CD14-positive monocyte (primary cell): ENCODE measurements at regions not wholly inside any gene's neighbourhood (a gene's known extent, or its start where the extent isn't known, plus 50 kb on each side); places are given as distances from the start of the nearest gene placed in this dataset.

Source experiments
- DNase-seq, 3 donors: peaks; one replicate each; pipeline ENCODE4 v3.0.0-alpha.2; 2011 to 2022
- H2AFZ ChIP-seq: 2 replicates; pipeline ENCODE4 v1.6.0; 2012; ENCODE audit warnings: mild to moderate bottlenecking, low read depth, low read length, inconsistent platforms; ENCODE audit not compliant: insufficient read depth, poor library complexity, severe bottlenecking
- H3K27ac ChIP-seq, 2 donors: 1 replicate in 1 of 2; 2 replicates in 1 of 2; pipeline ENCODE4 v1.5.1; 2012 to 2013; ENCODE audit warnings: low read length in 2 of 2, control low read depth in 1 of 2, inconsistent platforms in 1 of 2, low read depth in 1 of 2, mild to moderate bottlenecking in 1 of 2
- H3K27me3 ChIP-seq, 2 donors: one replicate each; pipeline versions ENCODE4 v1.6.0 to v1.6.1; 2011 to 2013; ENCODE audit warnings: low read length in 2 of 2; ENCODE audit not compliant: control insufficient read depth in 2 of 2, insufficient read depth in 2 of 2
- H3K36me3 ChIP-seq, 2 donors: replicated peaks in 1 of 2; 1 replicate in 1 of 2; 2 replicates in 1 of 2; pipeline versions ENCODE4 v1.5.1 to v1.6.1; 2012 to 2013; ENCODE audit warnings: low read length in 2 of 2, control low read depth in 1 of 2, inconsistent platforms in 1 of 2, mild to moderate bottlenecking in 1 of 2; ENCODE audit not compliant: insufficient read depth in 2 of 2, control insufficient read depth in 1 of 2
- H3K4me1 ChIP-seq, 2 donors: 1 replicate in 1 of 2; 2 replicates in 1 of 2; pipeline versions ENCODE4 v1.5.1 to v1.6.1; 2012 to 2013; ENCODE audit warnings: low read length in 2 of 2, control low read depth in 1 of 2, inconsistent platforms in 1 of 2, mild to moderate bottlenecking in 1 of 2, moderate library complexity in 1 of 2; ENCODE audit not compliant: insufficient read depth in 2 of 2, control insufficient read depth in 1 of 2
- H3K4me2 ChIP-seq: replicated peaks from 2 replicates; pipeline ENCODE3; 2012; ENCODE audit warnings: low read length, moderate library complexity, mild to moderate bottlenecking; ENCODE audit not compliant: poor library complexity, severe bottlenecking; ENCODE audit errors: extremely low read depth
- H3K4me3 ChIP-seq, 3 experiments: fragments of 200-600 bp in 1 of 3; sonication (generic) in 1 of 3; replicated peaks in 1 of 3; 1 replicate in 2 of 3; 2 replicates in 1 of 3; pipeline ENCODE4 v1.5.1; 2011 to 2013; ENCODE audit warnings: low read length in 3 of 3, mild to moderate bottlenecking in 3 of 3, control low read depth in 2 of 3, low read depth in 2 of 3, inconsistent platforms in 1 of 3, moderate library complexity in 1 of 3
- H3K79me2 ChIP-seq: 2 replicates; pipeline ENCODE4 v1.6.0; 2012; ENCODE audit warnings: mild to moderate bottlenecking, control low read depth, inconsistent platforms, low read length, moderate library complexity; ENCODE audit not compliant: insufficient read depth
- H3K9ac ChIP-seq: 2 replicates; pipeline ENCODE4 v1.6.0; 2017; ENCODE audit warnings: low read length, mild to moderate bottlenecking; ENCODE audit not compliant: insufficient read depth, poor library complexity, severe bottlenecking
- H3K9me3 ChIP-seq, 2 donors: replicated peaks in 1 of 2; 1 replicate in 1 of 2; 2 replicates in 1 of 2; pipeline versions ENCODE4 v1.5.1 to v1.6.1; 2012 to 2013; ENCODE audit warnings: low read length in 2 of 2, control low read depth in 1 of 2; ENCODE audit not compliant: control insufficient read depth in 1 of 2, insufficient read depth in 1 of 2
- H4K20me1 ChIP-seq: 2 replicates; pipeline ENCODE4 v1.6.0; 2012; ENCODE audit warnings: mild to moderate bottlenecking, low read length, control low read depth, moderate library complexity; ENCODE audit not compliant: insufficient read depth
- H3K27ac Mint-ChIP-seq, 7 donors: one replicate each; pipeline ENCODE4 v1.8.0; 2020; ENCODE audit warnings: mild to moderate bottlenecking in 7 of 7, mixed read lengths in 7 of 7, moderate library complexity in 6 of 7, inconsistent platforms in 2 of 7
- H3K27me3 Mint-ChIP-seq, 3 donors: one replicate each; pipeline ENCODE4 v1.8.0; 2021 to 2022; ENCODE audit warnings: low read depth in 3 of 3, mild to moderate bottlenecking in 3 of 3, mixed read lengths in 3 of 3, moderate library complexity in 3 of 3, inconsistent platforms in 1 of 3
- H3K36me3 Mint-ChIP-seq, 2 donors: one replicate each; pipeline ENCODE4 v1.8.0; 2020; ENCODE audit warnings: mixed read lengths in 2 of 2, inconsistent platforms in 1 of 2, mild to moderate bottlenecking in 1 of 2
- H3K4me1 Mint-ChIP-seq: one replicate; pipeline ENCODE4 v1.8.0; 2020; ENCODE audit warnings: mild to moderate bottlenecking, mixed read lengths
- H3K4me3 Mint-ChIP-seq, 2 donors: one replicate each; pipeline ENCODE4 v1.8.0; 2020; ENCODE audit warnings: mild to moderate bottlenecking in 2 of 2, mixed read lengths in 2 of 2, moderate library complexity in 1 of 2
- H3K9me3 Mint-ChIP-seq, 7 donors: one replicate each; pipeline ENCODE4 v1.8.0; 2020 to 2022; ENCODE audit warnings: mixed read lengths in 7 of 7, mild to moderate bottlenecking in 6 of 7, moderate library complexity in 6 of 7, inconsistent platforms in 2 of 7
- CTCF ChIP-seq: fragments of 200-600 bp; IDR thresholded peaks from one replicate; pipeline ENCODE4 v1.8.0; 2022; ENCODE audit warnings: antibody characterized with exemption, mild to moderate bottlenecking
- WGBS: methylation state at CpG from one replicate; pipeline ENCODE4 v1.1.5; 2013; ENCODE audit warnings: missing lambda C conversion rate; ENCODE audit not compliant: insufficient coverage; 5-methylcytosine and 5-hydroxymethylcytosine counted together
- intact Hi-C, 2 donors: fragments of 100-400 bp; cut with micrococcal nuclease; formaldehyde crosslinking; loops; one replicate each; pipeline versions ENCODE4 v1.15.0 to v1.15.1; 2023

GRCh38 chr5:153884612-153884957 is 154.1 kb downstream of the FAM114A2 start:
- H3K9me3 ChIP-seq, result no peaks in the 10 kb centered on the region
- H3K36me3 Mint-ChIP-seq, result no peaks in the 10 kb centered on the region
- DNase-seq, result no peak
- H3K4me2 ChIP-seq, result no peak overlapping the region
- no peak overlapping the region for H3K9ac ChIP-seq
- intact Hi-C loops, result no loop called here
- no peak overlapping the region for H2AFZ ChIP-seq
- TF ChIP-seq CTCF, result no peak
- no peaks in the 10 kb centered on the region for H4K20me1 ChIP-seq
- no peaks in the 10 kb centered on the region for H3K9me3 Mint-ChIP-seq
- H3K4me3 Mint-ChIP-seq, result no peak overlapping the region
- H3K27ac ChIP-seq, result no peak overlapping the region
- 68% methylated on average over 3 of the region's 4 CpGs for WGBS
- H3K4me3 ChIP-seq, result no peak overlapping the region
- no peaks in the 10 kb centered on the region for H3K4me1 Mint-ChIP-seq
- no peaks in the 10 kb centered on the region for H3K36me3 ChIP-seq
- no peaks in the 10 kb centered on the region for H3K27me3 ChIP-seq
- H3K4me1 ChIP-seq, result no peaks in the 10 kb centered on the region
- no peak overlapping the region for H3K27ac Mint-ChIP-seq
- H3K79me2 ChIP-seq, result no peaks in the 10 kb centered on the region
- peaks cover 0 to 3% (median 0%) of the 10 kb centered on the region in 3 donors for H3K27me3 Mint-ChIP-seq

- intact Hi-C loops, result no loop called here
- no peaks in the 10 kb centered on the region for H3K4me1 ChIP-seq
- H3K36me3 ChIP-seq, result no peaks in the 10 kb centered on the region
- no peak overlapping the region for H2AFZ ChIP-seq
- Mint-ChIP-seq H3K4me3 (no peak overlapping the region), H3K9me3 (no peaks in the 10 kb centered on the region), H3K36me3 (no peaks in the 10 kb centered on the region), H3K27me3 (peaks cover 0 to 3% (median 0%) of the 10 kb centered on the region in 3 donors), H3K4me1 (no peaks in the 10 kb centered on the region), H3K27ac (no peak overlapping the region)
- H3K27me3 ChIP-seq, result no peaks in the 10 kb centered on the region
- no peak for TF ChIP-seq CTCF
- H3K4me3 ChIP-seq, result no peak overlapping the region
- H4K20me1 ChIP-seq, result no peaks in the 10 kb centered on the region
- WGBS, result 63% methylated on average over 3 of the region's 6 CpGs
- H3K9ac ChIP-seq, result no peak overlapping the region
- H3K79me2 ChIP-seq, result no peaks in the 10 kb centered on the region
- H3K27ac ChIP-seq, result no peak overlapping the region
- H3K9me3 ChIP-seq, result no peaks in the 10 kb centered on the region
- no peak overlapping the region for H3K4me2 ChIP-seq
- no peak for DNase-seq
These were observed 154.7 kb downstream of the FAM114A2 start for GRCh38 chr5:153883854-153884611.
